ENCODE measurements at regions not wholly inside any gene's neighbourhood (a gene's known extent, or its start where the extent isn't known, plus 50 kb on each side); places are given as distances from the start of the nearest gene placed in this dataset.
"Not testable (repeated sequence)": the region's sequence is repeated elsewhere in the genome, so short reads cannot be mapped to it uniquely, and the experiment has no call there.

DNA sequence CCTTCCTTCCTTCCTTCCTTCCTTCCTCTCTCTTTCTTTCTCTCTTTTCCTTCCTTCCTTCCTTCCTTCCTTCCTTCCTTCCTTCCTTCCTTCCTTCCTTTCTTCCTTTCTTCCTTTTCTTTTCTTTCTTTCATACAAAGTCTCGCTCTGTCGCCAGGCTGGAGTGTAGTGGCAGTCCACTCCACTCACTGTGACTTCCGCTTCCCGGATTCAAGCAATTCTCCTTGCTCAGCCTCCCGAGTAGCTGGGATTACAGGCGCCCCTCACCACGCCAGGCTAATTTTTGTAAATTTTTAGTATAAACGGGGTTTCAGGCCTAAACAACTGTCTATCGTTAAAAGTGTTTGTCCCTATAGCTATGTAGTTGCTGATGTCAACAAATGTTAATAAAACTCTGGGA, 1029.8 kb downstream of the TMEM121 start:
- TF ChIP-seq, protein P1, sequence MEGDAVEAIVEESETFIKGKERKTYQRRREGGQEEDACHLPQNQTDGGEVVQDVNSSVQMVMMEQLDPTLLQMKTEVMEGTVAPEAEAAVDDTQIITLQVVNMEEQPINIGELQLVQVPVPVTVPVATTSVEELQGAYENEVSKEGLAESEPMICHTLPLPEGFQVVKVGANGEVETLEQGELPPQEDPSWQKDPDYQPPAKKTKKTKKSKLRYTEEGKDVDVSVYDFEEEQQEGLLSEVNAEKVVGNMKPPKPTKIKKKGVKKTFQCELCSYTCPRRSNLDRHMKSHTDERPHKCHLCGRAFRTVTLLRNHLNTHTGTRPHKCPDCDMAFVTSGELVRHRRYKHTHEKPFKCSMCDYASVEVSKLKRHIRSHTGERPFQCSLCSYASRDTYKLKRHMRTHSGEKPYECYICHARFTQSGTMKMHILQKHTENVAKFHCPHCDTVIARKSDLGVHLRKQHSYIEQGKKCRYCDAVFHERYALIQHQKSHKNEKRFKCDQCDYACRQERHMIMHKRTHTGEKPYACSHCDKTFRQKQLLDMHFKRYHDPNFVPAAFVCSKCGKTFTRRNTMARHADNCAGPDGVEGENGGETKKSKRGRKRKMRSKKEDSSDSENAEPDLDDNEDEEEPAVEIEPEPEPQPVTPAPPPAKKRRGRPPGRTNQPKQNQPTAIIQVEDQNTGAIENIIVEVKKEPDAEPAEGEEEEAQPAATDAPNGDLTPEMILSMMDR (IDR thresholded peaks at IDR 0.05), result not testable (repeated sequence)
- not testable (repeated sequence) for TF ChIP-seq EP300, POLR2A, POLR2AphosphoS5 (IDR thresholded peaks at IDR 0.05)
